Liver (tissue), 8 donors: ENCODE measurements at regions not wholly inside any gene's neighbourhood (a gene's known extent, or its start where the extent isn't known, plus 50 kb on each side); places are given as distances from the start of the nearest gene placed in this dataset.

Experiments
- DNase-seq: peaks from one replicate; pipeline ENCODE4 v3.0.0-alpha.2; 2017; ENCODE audit warnings: low spot score
- H3K27ac ChIP-seq, 2 donors: one replicate each; pipeline ENCODE4 v1.7.0; 2013; ENCODE audit warnings: inconsistent platforms in 2 of 2, low read length in 2 of 2, control low read depth in 1 of 2, low read depth in 1 of 2, mild to moderate bottlenecking in 1 of 2
- H3K27me3 ChIP-seq, 4 donors: one replicate each; pipeline versions ENCODE4 v1.6.1 to v1.7.0; 2013; ENCODE audit warnings: low read length in 3 of 4, inconsistent platforms in 1 of 4, mild to moderate bottlenecking in 1 of 4, moderate library complexity in 1 of 4; ENCODE audit not compliant: control insufficient read depth in 4 of 4, insufficient read depth in 4 of 4
- H3K36me3 ChIP-seq, 4 donors: one replicate each; pipeline versions ENCODE4 v1.6.1 to v1.7.0; 2013; ENCODE audit warnings: low read length in 3 of 4, mild to moderate bottlenecking in 3 of 4, low read depth in 1 of 4, moderate library complexity in 1 of 4; ENCODE audit not compliant: control insufficient read depth in 4 of 4, insufficient read depth in 3 of 4
- H3K4me1 ChIP-seq, 4 donors: one replicate each; pipeline versions ENCODE4 v1.6.1 to v1.7.0; 2013; ENCODE audit warnings: low read length in 3 of 4, mild to moderate bottlenecking in 3 of 4, moderate library complexity in 1 of 4; ENCODE audit not compliant: control insufficient read depth in 4 of 4, insufficient read depth in 4 of 4
- H3K4me3 ChIP-seq, 3 donors: one replicate each; pipeline versions ENCODE4 v1.6.1 to v1.7.0; 2013; ENCODE audit warnings: low read length in 3 of 3, control low read depth in 1 of 3, low read depth in 1 of 3, mild to moderate bottlenecking in 1 of 3
- H3K9ac ChIP-seq, 2 donors: one replicate each; pipeline ENCODE4 v1.7.0; 2013; ENCODE audit warnings: low read length in 2 of 2, mild to moderate bottlenecking in 2 of 2, moderate library complexity in 2 of 2, control low read depth in 1 of 2, low read depth in 1 of 2
- H3K9me3 ChIP-seq, 4 donors: one replicate each; pipeline versions ENCODE4 v1.6.1 to v1.7.0; 2013; ENCODE audit warnings: low read length in 3 of 4; ENCODE audit not compliant: control insufficient read depth in 4 of 4
- ATF3 ChIP-seq: IDR thresholded peaks from 2 replicates; pipeline ENCODE4 v1.6.1; 2016; ENCODE audit warnings: antibody characterized with exemption
- CTCF ChIP-seq: fragments of 150-350 bp; IDR thresholded peaks from 2 replicates; pipeline ENCODE4 v1.5.1; 2017; ENCODE audit warnings: improper control_type of control experiment, low read depth, low read length; ENCODE audit not compliant: missing input control
- EGR1 ChIP-seq, 2 donors: IDR thresholded peaks; 2 replicates each; pipeline ENCODE4 v1.6.1; 2016 to 2018; ENCODE audit warnings: antibody characterized with exemption in 2 of 2, low read depth in 2 of 2
- FOXA1 ChIP-seq: IDR thresholded peaks from 2 replicates; pipeline ENCODE4 v1.6.1; 2016; ENCODE audit warnings: antibody characterized with exemption
- FOXA2 ChIP-seq: IDR thresholded peaks from 2 replicates; pipeline ENCODE4 v1.6.1; 2016; ENCODE audit warnings: antibody characterized with exemption
- GABPA ChIP-seq, 2 donors: IDR thresholded peaks in 1 of 2; conservative IDR thresholded peaks in 1 of 2; 2 replicates each; pipeline ENCODE4 v1.6.1; 2016; ENCODE audit warnings: antibody characterized with exemption in 2 of 2, mild to moderate bottlenecking in 1 of 2, moderate library complexity in 1 of 2
- HNF4A ChIP-seq, 2 donors: conservative IDR thresholded peaks; 2 replicates each; pipeline ENCODE4 v1.6.1; 2016; ENCODE audit warnings: antibody characterized with exemption in 2 of 2, mild to moderate bottlenecking in 2 of 2
- HNF4G ChIP-seq: IDR thresholded peaks from 2 replicates; pipeline ENCODE4 v1.6.1; 2016; ENCODE audit warnings: antibody characterized with exemption
- JUND ChIP-seq, 2 donors: IDR thresholded peaks; 2 replicates each; pipeline ENCODE4 v1.6.1; 2016; ENCODE audit warnings: antibody characterized with exemption in 2 of 2
- MAX ChIP-seq: IDR thresholded peaks from 2 replicates; pipeline ENCODE4 v1.6.1; 2016; ENCODE audit warnings: antibody characterized with exemption
- NR2F2 ChIP-seq: IDR thresholded peaks from 2 replicates; pipeline ENCODE4 v1.6.1; 2016; ENCODE audit warnings: antibody characterized with exemption
- RAD21 ChIP-seq, 2 donors: IDR thresholded peaks; 2 replicates each; pipeline ENCODE4 v1.6.1; 2016; ENCODE audit warnings: antibody characterized with exemption in 2 of 2, mild to moderate bottlenecking in 2 of 2
- REST ChIP-seq: IDR thresholded peaks from 2 replicates; pipeline ENCODE4 v1.6.1; 2016; ENCODE audit warnings: antibody characterized with exemption, mild to moderate bottlenecking
- RXRA ChIP-seq, 2 donors: IDR thresholded peaks; 2 replicates each; pipeline ENCODE4 v1.6.1; 2017 to 2018; ENCODE audit warnings: antibody characterized with exemption in 2 of 2, mild to moderate bottlenecking in 1 of 2
- SP1 ChIP-seq: IDR thresholded peaks from 2 replicates; pipeline ENCODE4 v1.6.1; 2018; ENCODE audit warnings: antibody characterized with exemption, mild to moderate bottlenecking
- TAF1 ChIP-seq: conservative IDR thresholded peaks from 2 replicates; pipeline ENCODE4 v1.6.1; 2016; ENCODE audit warnings: antibody characterized with exemption, mild to moderate bottlenecking
- YY1 ChIP-seq: IDR thresholded peaks from 2 replicates; pipeline ENCODE4 v1.6.1; 2016; ENCODE audit warnings: antibody characterized with exemption, mild to moderate bottlenecking
- ZBTB33 ChIP-seq: IDR thresholded peaks from 2 replicates; pipeline ENCODE4 v1.6.1; 2016; ENCODE audit warnings: antibody characterized with exemption
- WGBS: extraction: QIAGEN DNeasy Blood & Tissue Kit; methylation state at CpG from one replicate; pipeline ENCODE4 v1.1.7; 2013; 5-methylcytosine and 5-hydroxymethylcytosine counted together
- donor health status: healthy.
- donor health status: healthy.
- donor health status: healthy.
- donor health status: healthy.
- donor health status: healthy.

GRCh38 chr9:13020146-13021040 is 245.6 kb downstream of the LURAP1L start (continued):
- TF ChIP-seq CTCF: no peak

GRCh38 chr9:13022756-13023155 is 247.9 kb downstream of the LURAP1L start:
- TF ChIP-seq RAD21 (IDR thresholded peaks at IDR 0.05) (no peak), EGR1 (IDR thresholded peaks at IDR 0.05; ENCODE audit: low read depth in 2 of 2) (no peak), FOXA1 (no peak), FOXA2 (no peak), ATF3 (no peak), GABPA (IDR thresholded peaks at IDR 0.05 in 1 of 2, conservative IDR thresholded peaks at IDR 0.05 in 1 of 2) (no peak), NR2F2 (no peak), JUND (IDR thresholded peaks at IDR 0.05) (no peak), HNF4A (conservative IDR thresholded peaks at IDR 0.05) (no peak), YY1 (no peak), CTCF (no peak), RXRA (IDR thresholded peaks at IDR 0.05) (no peak), REST (no peak), HNF4G (no peak), TAF1 (no peak), SP1 (no peak), ZBTB33 (no peak), MAX (no peak)
- no peaks in the 10 kb centered on the region for H3K4me1 ChIP-seq
- peaks cover 0 to 2% (median 0%) of the 10 kb centered on the region in 4 donors for H3K9me3 ChIP-seq
- no peak overlapping the region for H3K4me3 ChIP-seq
- H3K9ac ChIP-seq: no peak overlapping the region
- H3K36me3 ChIP-seq: no peaks in the 10 kb centered on the region
- DNase-seq: no peak
- WGBS: 92% methylated on average over 1 of the region's 1 CpG
- H3K27ac ChIP-seq: no peak overlapping the region
- no peaks in the 10 kb centered on the region for H3K27me3 ChIP-seq
